CD8-positive, alpha-beta memory T cell (primary cell): ENCODE measurements at regions not wholly inside any gene's neighbourhood (a gene's known extent, or its start where the extent isn't known, plus 50 kb on each side); places are given as distances from the start of the nearest gene placed in this dataset.
"Not testable (repeated sequence)": the region's sequence is repeated elsewhere in the genome, so short reads cannot be mapped to it uniquely, and the experiment has no call there.

ENCODE experiments used
- CTCF ChIA-PET: fragments of 350-600 bp; sonication (Branson Sonifier 250); formaldehyde crosslinking; loops from one replicate; lab custom pipeline; 2021; ENCODE audit warnings: antibody characterized with exemption; lab: Charles Lee
- POLR2A ChIA-PET: fragments of 350-600 bp; sonication (Branson Sonifier 250); formaldehyde crosslinking; loops from one replicate; lab custom pipeline; 2021; ENCODE audit warnings: antibody characterized with exemption; lab: Charles Lee
- DNase-seq, 5 donors: peaks; one replicate each; pipeline versions ENCODE4 v3.0.0 to v3.0.0-alpha.2; 2020 to 2022; ENCODE audit warnings: mixed read lengths in 1 of 5
- H3K27ac ChIP-seq: one replicate; pipeline ENCODE4 v1.7.0; 2013; ENCODE audit warnings: low read depth, mild to moderate bottlenecking, low read length, moderate library complexity
- H3K27me3 ChIP-seq: 2 replicates; pipeline ENCODE4 v1.7.0; 2013; ENCODE audit warnings: low read length, mild to moderate bottlenecking; ENCODE audit not compliant: insufficient read depth, poor library complexity, severe bottlenecking
- H3K36me3 ChIP-seq: 2 replicates; pipeline ENCODE4 v1.7.0; 2013; ENCODE audit warnings: mild to moderate bottlenecking, low read length, moderate library complexity; ENCODE audit not compliant: insufficient read depth
- H3K4me1 ChIP-seq: 2 replicates; pipeline ENCODE4 v1.7.0; 2013; ENCODE audit warnings: mild to moderate bottlenecking, low read length, moderate library complexity; ENCODE audit not compliant: insufficient read depth
- H3K4me3 ChIP-seq: 2 replicates; pipeline ENCODE4 v1.7.0; 2013; ENCODE audit warnings: mild to moderate bottlenecking, low read length
- H3K9me3 ChIP-seq: 2 replicates; pipeline ENCODE4 v1.7.0; 2013; ENCODE audit warnings: mild to moderate bottlenecking, low read length
- H3K27ac Mint-ChIP-seq, 8 donors: one replicate each; pipeline ENCODE4 v1.8.0; 2020 to 2021; ENCODE audit warnings: mixed read lengths in 8 of 8, mild to moderate bottlenecking in 6 of 8, inconsistent platforms in 3 of 8, moderate library complexity in 3 of 8
- H3K27me3 Mint-ChIP-seq, 2 donors: one replicate each; pipeline ENCODE4 v1.8.0; 2020 to 2021; ENCODE audit warnings: mixed read lengths in 2 of 2, mild to moderate bottlenecking in 1 of 2, moderate library complexity in 1 of 2
- H3K36me3 Mint-ChIP-seq, 3 donors: one replicate each; pipeline ENCODE4 v1.8.0; 2020 to 2021; ENCODE audit warnings: mixed read lengths in 3 of 3, inconsistent platforms in 1 of 3, mild to moderate bottlenecking in 1 of 3
- H3K4me1 Mint-ChIP-seq, 3 donors: one replicate each; pipeline ENCODE4 v1.8.0; 2020 to 2021; ENCODE audit warnings: mixed read lengths in 3 of 3, inconsistent platforms in 1 of 3, mild to moderate bottlenecking in 1 of 3
- H3K4me3 Mint-ChIP-seq, 7 donors: one replicate each; pipeline ENCODE4 v1.8.0; 2020 to 2021; ENCODE audit warnings: mixed read lengths in 7 of 7, mild to moderate bottlenecking in 6 of 7, moderate library complexity in 4 of 7, inconsistent platforms in 2 of 7
- H3K9me3 Mint-ChIP-seq, 5 donors: one replicate each; pipeline ENCODE4 v1.8.0; 2020 to 2022; ENCODE audit warnings: mixed read lengths in 5 of 5, mild to moderate bottlenecking in 3 of 5, moderate library complexity in 2 of 5, inconsistent platforms in 1 of 5

DNA sequence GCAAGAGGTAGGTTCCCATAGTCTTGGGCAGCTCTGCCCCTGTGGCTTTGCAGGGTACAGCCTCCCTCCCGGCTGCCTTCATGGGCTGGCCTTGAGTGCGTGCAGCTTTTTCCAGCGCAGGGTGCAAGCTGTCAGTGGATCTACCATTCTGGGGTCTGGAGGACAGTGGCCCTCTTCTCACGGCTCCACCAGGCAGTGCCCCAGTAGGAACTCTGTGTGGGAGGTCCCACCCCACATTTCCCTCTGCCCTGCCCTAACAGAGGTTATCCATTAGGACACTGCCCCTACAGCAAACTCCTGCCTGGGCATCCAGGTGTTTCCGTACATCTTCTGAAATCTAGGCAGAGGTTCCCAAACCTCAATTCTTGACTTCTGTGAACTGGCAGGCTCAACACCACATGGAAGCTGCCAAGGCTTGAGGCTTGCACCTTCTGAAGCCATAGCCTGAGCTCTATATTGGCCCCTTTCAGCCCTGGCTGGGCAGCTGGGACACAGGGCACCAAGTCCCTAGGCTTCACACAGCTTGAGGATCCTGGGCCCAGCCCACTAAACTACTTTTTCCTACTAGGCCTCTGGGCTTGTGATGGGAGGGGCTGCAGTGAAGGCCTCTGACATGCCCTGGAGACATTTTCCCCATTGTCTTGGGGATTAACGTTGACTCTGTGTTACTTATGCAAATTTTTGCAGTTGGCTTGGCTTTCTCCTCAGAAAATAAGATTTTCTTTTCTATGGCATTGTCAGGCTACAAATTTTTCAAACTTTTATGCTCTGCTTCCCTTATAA lies 482.7 kb downstream of the CNTN3 start:
- H3K4me3 Mint-ChIP-seq, CTCF ChIA-PET, POLR2A ChIA-PET, H3K4me1 Mint-ChIP-seq, H3K27me3 ChIP-seq, H3K27ac ChIP-seq, H3K4me3 ChIP-seq, H3K36me3 ChIP-seq, H3K4me1 ChIP-seq, H3K36me3 Mint-ChIP-seq, DNase-seq, H3K27ac Mint-ChIP-seq, H3K27me3 Mint-ChIP-seq, H3K9me3 ChIP-seq: not testable (repeated sequence)
- peaks cover 9 to 39% (median 16%) of the 10 kb centered on the region in 5 donors for H3K9me3 Mint-ChIP-seq

GRCh38 chr3:74129611-74130010 lies 484.8 kb downstream of the CNTN3 start:
- Mint-ChIP-seq H3K36me3 (no peaks in the 10 kb centered on the region), H3K27me3 (no peaks in the 10 kb centered on the region), H3K9me3 (peaks cover 5 to 28% (median 14%) of the 10 kb centered on the region in 5 donors), H3K27ac (no peak overlapping the region), H3K4me1 (no peaks in the 10 kb centered on the region), H3K4me3 (no peak overlapping the region)
- Histone ChIP-seq H3K9me3 (no peaks in the 10 kb centered on the region), H3K27me3 (no peaks in the 10 kb centered on the region), H3K4me1 (no peaks in the 10 kb centered on the region), H3K4me3 (no peak overlapping the region), H3K27ac (no peak overlapping the region), H3K36me3 (no peaks in the 10 kb centered on the region)
- ChIA-PET CTCF (no interaction called here), POLR2A (no interaction called here)
- DNase-seq, result no peak

DNA sequence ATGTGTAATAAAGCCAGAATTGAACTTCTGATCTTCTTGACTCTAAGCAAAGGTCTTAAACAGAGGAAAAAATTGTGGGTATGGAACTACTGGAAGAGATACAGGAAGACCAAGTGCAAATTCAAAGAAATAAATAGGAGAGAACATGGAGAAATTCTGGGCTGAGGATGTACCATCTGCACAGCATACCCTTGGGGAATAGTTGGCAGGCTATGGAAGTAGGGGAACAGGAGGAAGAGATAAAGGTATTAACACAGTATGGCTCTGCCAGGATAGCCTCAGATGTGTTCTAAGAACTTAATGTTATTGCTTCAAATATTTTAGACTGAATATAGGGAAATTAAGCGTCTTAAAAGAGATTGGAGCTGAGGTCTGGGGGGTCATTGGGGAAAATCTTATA lies 485.4 kb downstream of the CNTN3 start:
- Mint-ChIP-seq H3K4me1 (no peaks in the 10 kb centered on the region), H3K9me3 (peaks cover 5 to 28% (median 11%) of the 10 kb centered on the region in 5 donors), H3K27ac (no peak overlapping the region), H3K4me3 (no peak overlapping the region), H3K27me3 (no peaks in the 10 kb centered on the region), H3K36me3 (no peaks in the 10 kb centered on the region)
- no peak overlapping the region for H3K4me3 ChIP-seq
- no peaks in the 10 kb centered on the region for H3K4me1 ChIP-seq
- no peaks in the 10 kb centered on the region for H3K36me3 ChIP-seq
- H3K27ac ChIP-seq, result no peak overlapping the region
- no peaks in the 10 kb centered on the region for H3K9me3 ChIP-seq
- DNase-seq, result no peak
- CTCF ChIA-PET, result no interaction called here
- POLR2A ChIA-PET, result no interaction called here
- no peaks in the 10 kb centered on the region for H3K27me3 ChIP-seq

DNA sequence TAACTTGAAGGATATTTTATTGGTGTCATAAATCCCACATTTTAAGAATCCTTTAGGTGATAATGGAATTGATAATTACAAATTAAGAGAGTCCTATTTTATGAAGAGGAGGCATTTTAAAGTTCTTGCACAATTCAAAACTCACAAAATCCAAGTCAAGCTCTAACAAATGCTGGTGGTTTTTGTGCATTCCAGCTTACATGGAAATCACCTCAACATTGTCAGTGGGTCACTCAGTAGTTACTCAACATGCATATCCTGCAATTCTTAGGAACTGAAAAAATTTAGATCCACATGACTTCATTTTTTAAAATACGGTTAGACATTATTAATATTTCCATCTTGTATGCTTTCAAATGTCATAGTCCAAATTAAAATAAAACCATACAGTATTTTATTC lies 487.2 kb downstream of the CNTN3 start:
- Mint-ChIP-seq H3K4me1 (no peaks in the 10 kb centered on the region), H3K9me3 (peaks cover 3 to 25% (median 8%) of the 10 kb centered on the region in 5 donors), H3K27ac (no peak overlapping the region), H3K27me3 (no peaks in the 10 kb centered on the region), H3K36me3 (no peaks in the 10 kb centered on the region), H3K4me3 (no peak overlapping the region)
- Histone ChIP-seq H3K27ac (no peak overlapping the region), H3K27me3 (no peaks in the 10 kb centered on the region), H3K4me1 (no peaks in the 10 kb centered on the region), H3K4me3 (no peak overlapping the region), H3K36me3 (no peaks in the 10 kb centered on the region), H3K9me3 (no peaks in the 10 kb centered on the region)
- DNase-seq, result no peak
- CTCF ChIA-PET, result no interaction called here
- POLR2A ChIA-PET, result no interaction called here

GRCh38 chr3:74124782-74125181 lies 489.7 kb downstream of the CNTN3 start:
- peaks cover 4 to 38% (median 10%) of the 10 kb centered on the region in 5 donors for H3K9me3 Mint-ChIP-seq
- H3K4me3 Mint-ChIP-seq, result no peak overlapping the region
- no peak for DNase-seq
- no peaks in the 10 kb centered on the region for H3K27me3 ChIP-seq
- ChIA-PET CTCF (no interaction called here), POLR2A (no interaction called here)
- H3K9me3 ChIP-seq, result no peaks in the 10 kb centered on the region
- no peaks in the 10 kb centered on the region for H3K4me1 ChIP-seq
- H3K27ac ChIP-seq, result no peak overlapping the region
- H3K4me3 ChIP-seq, result no peak overlapping the region
- no peaks in the 10 kb centered on the region for H3K36me3 ChIP-seq
- H3K27me3 Mint-ChIP-seq, result no peaks in the 10 kb centered on the region
- H3K27ac Mint-ChIP-seq, result no peak overlapping the region
- H3K36me3 Mint-ChIP-seq, result peaks cover 0 to 1% (median 0%) of the 10 kb centered on the region in 3 donors
- no peaks in the 10 kb centered on the region for H3K4me1 Mint-ChIP-seq

DNA sequence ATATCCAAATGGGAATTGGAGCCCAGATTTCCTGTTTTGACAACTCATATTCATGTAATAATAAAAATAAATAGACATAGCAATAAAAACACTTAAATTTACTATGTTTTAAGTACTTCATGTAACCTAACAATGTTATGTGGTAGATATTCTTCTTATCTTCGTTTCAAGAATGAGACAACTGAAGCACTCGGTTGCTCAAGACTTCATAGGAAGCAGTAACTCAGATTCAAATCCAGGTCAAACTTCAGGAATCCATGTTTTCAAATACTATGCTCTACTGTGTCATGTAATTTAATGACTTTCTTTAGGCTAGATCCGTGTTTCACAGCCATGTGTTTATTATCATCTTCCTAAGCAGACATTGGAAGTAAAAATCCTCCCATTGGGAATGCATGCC lies 492.2 kb downstream of the CNTN3 start:
- H3K4me1 Mint-ChIP-seq, result no peaks in the 10 kb centered on the region
- no peak overlapping the region for H3K27ac Mint-ChIP-seq
- H3K4me3 ChIP-seq, result no peak overlapping the region
- no peaks in the 10 kb centered on the region for H3K9me3 ChIP-seq
- no peak overlapping the region for H3K4me3 Mint-ChIP-seq
- no peaks in the 10 kb centered on the region for H3K27me3 ChIP-seq
- CTCF ChIA-PET, result no interaction called here
- H3K36me3 ChIP-seq, result no peaks in the 10 kb centered on the region
- H3K27ac ChIP-seq, result no peak overlapping the region
- no peaks in the 10 kb centered on the region for H3K4me1 ChIP-seq
- H3K9me3 Mint-ChIP-seq, result peaks cover 4 to 45% (median 8%) of the 10 kb centered on the region in 5 donors
- POLR2A ChIA-PET, result no interaction called here
- no peak for DNase-seq
- no peaks in the 10 kb centered on the region for H3K27me3 Mint-ChIP-seq
- H3K36me3 Mint-ChIP-seq, result peaks cover 0 to 1% (median 0%) of the 10 kb centered on the region in 3 donors

DNA sequence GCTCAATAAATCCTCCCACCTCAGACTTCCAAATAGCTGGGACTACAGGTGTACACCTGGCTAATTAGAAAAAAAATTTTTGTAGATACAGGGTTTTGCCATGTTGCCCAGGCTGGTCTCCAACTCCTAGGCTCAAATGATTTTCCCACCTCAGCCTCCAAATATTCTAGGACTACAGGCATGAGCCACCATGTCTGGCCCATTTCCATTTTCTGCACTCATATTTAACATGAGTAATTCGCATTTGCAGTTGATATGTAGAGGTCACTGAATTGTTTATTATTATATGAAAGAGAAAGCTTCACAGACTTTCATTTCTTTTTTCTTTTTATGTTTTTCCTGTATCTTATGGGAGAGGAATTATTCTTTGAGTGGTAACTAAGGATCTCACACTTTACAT lies 492.7 kb downstream of the CNTN3 start:
- CTCF ChIA-PET, result no interaction called here
- no peaks in the 10 kb centered on the region for H3K27me3 Mint-ChIP-seq
- POLR2A ChIA-PET, result no interaction called here

GRCh38 chr3:74119221-74119620 lies 494.5 kb upstream of the PDZRN3 start:
- H3K36me3 ChIP-seq, result no peaks in the 10 kb centered on the region
- Mint-ChIP-seq H3K4me3 (no peak overlapping the region), H3K4me1 (no peaks in the 10 kb centered on the region), H3K9me3 (peaks cover 3 to 47% (median 13%) of the 10 kb centered on the region in 5 donors), H3K36me3 (peaks cover 0 to 1% (median 0%) of the 10 kb centered on the region in 3 donors), H3K27me3 (no peaks in the 10 kb centered on the region), H3K27ac (no peak overlapping the region)
- no peaks in the 10 kb centered on the region for H3K9me3 ChIP-seq
- H3K27me3 ChIP-seq, result no peaks in the 10 kb centered on the region
- H3K4me1 ChIP-seq, result no peaks in the 10 kb centered on the region
- no peak overlapping the region for H3K27ac ChIP-seq
- DNase-seq, result no peak
- POLR2A ChIA-PET, result no interaction called here
- CTCF ChIA-PET, result no interaction called here
- H3K4me3 ChIP-seq, result no peak overlapping the region

More for the DNA sequence above, 492.7 kb downstream of the CNTN3 start:
- DNase-seq, result no peak
- Mint-ChIP-seq H3K36me3 (peaks cover 0 to 1% (median 0%) of the 10 kb centered on the region in 3 donors), H3K9me3 (peaks cover 3 to 46% (median 8%) of the 10 kb centered on the region in 5 donors), H3K4me1 (no peaks in the 10 kb centered on the region), H3K4me3 (no peak overlapping the region), H3K27ac (no peak overlapping the region)
- Histone ChIP-seq H3K9me3 (no peaks in the 10 kb centered on the region), H3K36me3 (no peaks in the 10 kb centered on the region), H3K4me1 (no peaks in the 10 kb centered on the region), H3K27me3 (no peaks in the 10 kb centered on the region), H3K27ac (no peak overlapping the region), H3K4me3 (no peak overlapping the region)
